Mammary epithelial cell (primary cell): ENCODE measurements at regions not wholly inside any gene's neighbourhood (a gene's known extent, or its start where the extent isn't known, plus 50 kb on each side); places are given as distances from the start of the nearest gene placed in this dataset.

Experiments used
- CTCF ChIP-seq, 2 donors: IDR thresholded peaks in 1 of 2; conservative IDR thresholded peaks in 1 of 2; 2 replicates each; pipeline ENCODE4 v1.5.1; 2011 to 2012; ENCODE audit warnings: inconsistent platforms in 2 of 2, low read length in 2 of 2, mild to moderate bottlenecking in 2 of 2, control low read depth in 1 of 2, low read depth in 1 of 2; ENCODE audit not compliant: insufficient read depth in 1 of 2; ENCODE audit errors: extremely low read depth in 1 of 2
- EZH2 ChIP-seq: IDR thresholded peaks from 2 replicates; pipeline ENCODE4 v1.6.1; 2012; ENCODE audit warnings: low read length, inconsistent platforms, borderline replicate concordance

DNA sequence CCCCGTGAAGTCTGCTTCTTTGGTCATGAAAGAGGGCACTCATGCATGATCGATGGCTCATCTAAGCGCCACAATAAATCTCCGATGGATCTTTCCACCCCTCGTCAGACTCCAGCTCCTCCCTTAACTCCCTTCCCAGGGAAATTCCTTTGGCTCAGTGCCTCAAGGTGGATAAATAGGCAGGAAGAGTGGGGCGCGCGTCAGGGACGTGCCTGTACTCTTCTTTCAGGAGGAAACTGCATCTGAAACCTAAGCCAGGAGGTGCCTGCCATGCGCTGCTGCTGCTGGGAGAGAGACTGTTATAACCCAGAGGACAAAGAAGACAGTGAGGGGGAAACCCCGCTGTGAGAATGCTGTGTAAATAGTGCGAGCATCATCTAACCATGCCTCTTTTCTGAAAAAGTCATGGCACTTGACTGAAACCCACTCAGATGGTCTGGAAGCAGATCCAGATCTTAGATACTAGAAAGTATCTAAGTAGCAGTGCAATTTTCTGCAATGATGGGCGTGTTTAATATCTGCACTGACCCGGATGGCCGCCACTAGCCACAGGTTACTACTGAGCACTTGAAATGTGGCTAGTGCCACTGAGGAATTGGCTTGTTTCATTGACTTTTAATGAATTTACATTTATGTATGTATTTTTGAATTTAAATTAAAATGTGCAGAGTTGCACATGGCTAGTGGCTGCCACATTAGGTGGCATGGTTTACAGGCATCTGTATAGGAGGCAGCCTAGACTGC lies 120.3 kb upstream of the BASP1 start:
- TF ChIP-seq CTCF (conservative IDR thresholded peaks at IDR 0.05 in 1 of 2, IDR thresholded peaks at IDR 0.05 in 1 of 2; ENCODE audit: extremely low read depth in 1 of 2, insufficient read depth in 1 of 2, low read depth in 1 of 2, low read length in 2 of 2) (no peak), EZH2 (no peak)
